ENCODE measurements at regions not wholly inside any gene's neighbourhood (a gene's known extent, or its start where the extent isn't known, plus 50 kb on each side); places are given as distances from the start of the nearest gene placed in this dataset.
"Not testable (repeated sequence)": the region's sequence is repeated elsewhere in the genome, so short reads cannot be mapped to it uniquely, and the experiment has no call there.

DNA sequence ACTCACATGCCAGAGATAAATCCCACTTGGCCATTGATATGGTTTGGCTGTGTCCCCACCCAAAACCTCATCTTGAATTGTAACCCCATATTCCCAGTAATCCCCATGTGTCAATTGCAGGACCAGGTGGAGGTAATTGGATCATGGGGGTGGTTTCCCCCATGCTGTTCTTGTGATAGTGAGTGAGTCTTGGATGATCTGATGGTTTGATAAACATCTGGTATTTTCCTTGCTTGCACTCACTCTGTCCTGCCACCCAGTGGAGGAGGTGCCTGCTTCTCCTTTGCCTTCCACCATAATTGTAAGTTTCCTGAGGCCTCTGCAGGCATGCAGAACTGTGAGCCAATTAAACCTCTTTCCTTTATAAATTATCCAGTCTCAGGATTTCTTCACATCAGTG is 50.4 kb upstream of the B3GAT2 start:
- H3K36me3 ChIP-seq; H3K27me3 ChIP-seq (replicated peaks; ENCODE audit: insufficient read depth); H3K4me1 ChIP-seq (ENCODE audit: control insufficient read depth in 1 of 2, low read depth in 2 of 2); DNase-seq (ENCODE audit: low spot score); H3K9me3 ChIP-seq; H3K27ac ChIP-seq; ATAC-seq (ENCODE audit: insufficient number of reproducible peaks, low FRiP score, low read depth); H3K4me3 ChIP-seq: not testable (repeated sequence)

GRCh38 chr6:71011871-71012371 is 55.1 kb upstream of the B3GAT2 start:
- H3K4me1 ChIP-seq (ENCODE audit: control insufficient read depth in 1 of 2, low read depth in 2 of 2): no peaks in the 10 kb centered on the region
- H3K27ac ChIP-seq: no peak overlapping the region
- H3K9me3 ChIP-seq: no peaks in the 10 kb centered on the region
- TF ChIP-seq CTCF (IDR thresholded peaks at IDR 0.05): no peak
- H3K36me3 ChIP-seq: no peaks in the 10 kb centered on the region
- H3K4me3 ChIP-seq: no peak overlapping the region
- ATAC-seq (ENCODE audit: insufficient number of reproducible peaks, low FRiP score, low read depth): no peak
- no peak for DNase-seq (ENCODE audit: low spot score)
- H3K27me3 ChIP-seq (replicated peaks; ENCODE audit: insufficient read depth): no peaks in the 10 kb centered on the region

GRCh38 chr6:71012866-71013469 is 56.1 kb upstream of the B3GAT2 start:
- ATAC-seq (ENCODE audit: insufficient number of reproducible peaks, low FRiP score, low read depth): peak; percentile 52

GRCh38 chr6:71015392-71015791 is 58.5 kb upstream of the B3GAT2 start:
- H3K27me3 ChIP-seq (replicated peaks; ENCODE audit: insufficient read depth): no peaks in the 10 kb centered on the region
- TF ChIP-seq CTCF (IDR thresholded peaks at IDR 0.05): no peak
- H3K4me1 ChIP-seq (ENCODE audit: control insufficient read depth in 1 of 2, low read depth in 2 of 2): no peaks in the 10 kb centered on the region
- H3K4me3 ChIP-seq: no peak overlapping the region
- no peaks in the 10 kb centered on the region for H3K36me3 ChIP-seq
- ATAC-seq (ENCODE audit: insufficient number of reproducible peaks, low FRiP score, low read depth): no peak
- DNase-seq (ENCODE audit: low spot score): no peak
- H3K27ac ChIP-seq: no peak overlapping the region
- no peaks in the 10 kb centered on the region for H3K9me3 ChIP-seq

More at GRCh38 chr6:71012866-71013469, 56.1 kb upstream of the B3GAT2 start:
- Histone ChIP-seq H3K4me1 (ENCODE audit: control insufficient read depth in 1 of 2, low read depth in 2 of 2) (no peaks in the 10 kb centered on the region), H3K27me3 (replicated peaks; ENCODE audit: insufficient read depth) (no peaks in the 10 kb centered on the region), H3K36me3 (no peaks in the 10 kb centered on the region), H3K27ac (no peak overlapping the region), H3K9me3 (no peaks in the 10 kb centered on the region), H3K4me3 (no peak overlapping the region)
- DNase-seq (ENCODE audit: low spot score): no peak
- TF ChIP-seq CTCF (IDR thresholded peaks at IDR 0.05): peak; percentile 61

- no peak for TF ChIP-seq CTCF (IDR thresholded peaks at IDR 0.05)
- H3K4me3 ChIP-seq: no peak overlapping the region
- ATAC-seq (ENCODE audit: insufficient number of reproducible peaks, low FRiP score, low read depth): no peak
- no peaks in the 10 kb centered on the region for H3K36me3 ChIP-seq
- no peaks in the 10 kb centered on the region for H3K4me1 ChIP-seq (ENCODE audit: control insufficient read depth in 1 of 2, low read depth in 2 of 2)
- H3K9me3 ChIP-seq: no peaks in the 10 kb centered on the region
- no peak overlapping the region for H3K27ac ChIP-seq
- DNase-seq (ENCODE audit: low spot score): no peak
- H3K27me3 ChIP-seq (replicated peaks; ENCODE audit: insufficient read depth): no peaks in the 10 kb centered on the region
These were observed 71.5 kb upstream of the B3GAT2 start for GRCh38 chr6:71028236-71028876.

All from thoracic aorta (tissue), 2 donors.